Stimulated activated CD4-positive, alpha-beta T cell treated with anti-CD3 and anti-CD28 coated beads, Interleukin-2, amount 100 ng/mL, for 48 hours (primary cell): ENCODE measurements at regions not wholly inside any gene's neighbourhood (a gene's known extent, or its start where the extent isn't known, plus 50 kb on each side); places are given as distances from the start of the nearest gene placed in this dataset.

ENCODE experiments used
- DNase-seq, 2 donors: peaks; one replicate each; pipeline ENCODE4 v3.0.0-alpha.2; 2020

- no peak for DNase-seq
These were observed 143.9 kb upstream of the FSHR start for GRCh38 chr2:49298230-49298629.

- no peak for DNase-seq
These were observed 142.0 kb upstream of the FSHR start for GRCh38 chr2:49296107-49296867.

GRCh38 chr2:49294225-49294624 lies 139.9 kb upstream of the FSHR start:
- no peak for DNase-seq

GRCh38 chr2:49291619-49292018 lies 137.3 kb upstream of the FSHR start:
- no peak for DNase-seq

GRCh38 chr2:49289711-49290110 lies 135.4 kb upstream of the FSHR start:
- DNase-seq: no peak

GRCh38 chr2:49288902-49289700 lies 134.8 kb upstream of the FSHR start:
- no peak for DNase-seq

- no peak for DNase-seq
These were observed 133.9 kb upstream of the FSHR start for GRCh38 chr2:49288113-49288705.

- DNase-seq: no peak
These were observed 132.4 kb upstream of the FSHR start for GRCh38 chr2:49286726-49287125.

GRCh38 chr2:49286045-49286444 lies 131.7 kb upstream of the FSHR start:
- no peak for DNase-seq

- no peak for DNase-seq
These were observed 124.2 kb upstream of the FSHR start for GRCh38 chr2:49278561-49278960.

- DNase-seq: no peak
These were observed 123.8 kb upstream of the FSHR start for GRCh38 chr2:49278141-49278540.

- DNase-seq: no peak
These were observed 116.8 kb upstream of the FSHR start for GRCh38 chr2:49271060-49271606.

- no peak for DNase-seq
These were observed 115.8 kb upstream of the FSHR start for GRCh38 chr2:49270091-49270490.

GRCh38 chr2:49265471-49265870 lies 111.2 kb upstream of the FSHR start:
- DNase-seq: no peak

- DNase-seq: no peak
These were observed 108.7 kb upstream of the FSHR start for GRCh38 chr2:49262801-49263560.

- DNase-seq: no peak
These were observed 107.5 kb upstream of the FSHR start for GRCh38 chr2:49261781-49262180.

GRCh38 chr2:49260979-49261538 lies 106.7 kb upstream of the FSHR start:
- DNase-seq: no peak

- DNase-seq: no peak
These were observed 105.6 kb upstream of the FSHR start for GRCh38 chr2:49259926-49260325.

- no peak for DNase-seq
These were observed 101.2 kb upstream of the FSHR start for GRCh38 chr2:49255409-49255971.

GRCh38 chr2:49254401-49254800 lies 100.1 kb upstream of the FSHR start:
- no peak for DNase-seq

- DNase-seq: no peak
These were observed 97.5 kb upstream of the FSHR start for GRCh38 chr2:49251766-49252165.

- DNase-seq: no peak
These were observed 96.9 kb upstream of the FSHR start for GRCh38 chr2:49251251-49251650.
